ENCODE measurements at regions not wholly inside any gene's neighbourhood (a gene's known extent, or its start where the extent isn't known, plus 50 kb on each side); places are given as distances from the start of the nearest gene placed in this dataset.
"Not testable (repeated sequence)": the region's sequence is repeated elsewhere in the genome, so short reads cannot be mapped to it uniquely, and the experiment has no call there.

DNA sequence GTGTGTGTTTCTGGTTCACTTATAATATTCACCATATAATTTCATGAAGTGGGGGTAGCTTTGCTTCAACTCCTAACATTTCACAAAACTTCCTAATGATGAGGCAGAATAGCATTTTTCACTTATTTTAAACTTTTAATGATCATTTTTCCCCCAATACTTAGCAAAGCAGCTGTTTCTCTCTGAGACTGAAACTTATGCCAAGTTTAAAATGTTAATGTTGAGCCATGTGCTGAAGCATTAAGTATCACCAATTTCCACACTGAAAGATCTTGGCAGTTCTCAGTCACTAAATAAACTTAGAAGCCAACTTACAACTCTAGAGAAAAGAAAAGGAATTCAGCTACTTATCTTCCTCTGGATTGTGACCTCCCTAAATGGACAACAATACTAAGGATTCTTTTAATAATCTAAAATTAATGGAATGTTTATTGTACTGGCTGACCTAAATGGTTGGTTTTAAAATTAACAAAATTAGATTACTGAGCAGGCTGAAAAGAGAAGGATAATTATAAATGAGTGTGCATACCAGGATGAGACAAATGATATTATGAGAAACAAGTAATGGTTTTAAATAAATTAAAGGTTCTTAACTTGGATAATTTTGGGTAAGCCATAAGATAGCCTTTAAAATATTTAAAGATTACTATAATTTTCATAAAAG is 1429.4 kb upstream of the ADGRL3 start:
- Histone ChIP-seq H3K4me1 (ENCODE audit: control insufficient read depth, insufficient read depth, low read length, poor library complexity, severe bottlenecking) (no peaks in the 10 kb centered on the region), H3K9me3 (ENCODE audit: control insufficient read depth, low read length) (no peaks in the 10 kb centered on the region), H3K36me3 (ENCODE audit: control insufficient read depth, insufficient read depth, low read length) (no peaks in the 10 kb centered on the region)

GRCh38 chr4:59772641-59773139 is 1427.4 kb upstream of the ADGRL3 start:
- Histone ChIP-seq H3K9me3 (ENCODE audit: control insufficient read depth, low read length) (no peaks in the 10 kb centered on the region), H3K27ac (ENCODE audit: low read depth, low read length, severe bottlenecking) (no peak overlapping the region), H3K36me3 (ENCODE audit: control insufficient read depth, insufficient read depth, low read length) (no peaks in the 10 kb centered on the region), H3K4me1 (ENCODE audit: control insufficient read depth, insufficient read depth, low read length, poor library complexity, severe bottlenecking) (no peaks in the 10 kb centered on the region), H3K4me3 (ENCODE audit: extremely low read depth, insufficient read depth, low read length, poor library complexity, severe bottlenecking) (no peak overlapping the region)
- WGBS, 2 experiments (ENCODE audit: insufficient coverage in 2 of 2) = 75% methylated on average over 1 of the region's 1 CpG; no CpG with 5 or more reads in 1 of the 2 experiments

More for the DNA sequence above, 1429.4 kb upstream of the ADGRL3 start:
- no peak overlapping the region for H3K4me3 ChIP-seq (ENCODE audit: extremely low read depth, insufficient read depth, low read length, poor library complexity, severe bottlenecking)
- H3K27ac ChIP-seq (ENCODE audit: low read depth, low read length, severe bottlenecking) = no peak overlapping the region

GRCh38 chr4:59780271-59780670 is 1419.9 kb upstream of the ADGRL3 start:
- not testable (repeated sequence) for H3K9me3 ChIP-seq (ENCODE audit: control insufficient read depth, low read length); H3K4me1 ChIP-seq (ENCODE audit: control insufficient read depth, insufficient read depth, low read length, poor library complexity, severe bottlenecking); H3K27ac ChIP-seq (ENCODE audit: low read depth, low read length, severe bottlenecking); H3K4me3 ChIP-seq (ENCODE audit: extremely low read depth, insufficient read depth, low read length, poor library complexity, severe bottlenecking); H3K36me3 ChIP-seq (ENCODE audit: control insufficient read depth, insufficient read depth, low read length)
- WGBS, 2 experiments (ENCODE audit: insufficient coverage in 2 of 2) = 63 to 90% methylated on average over 2 of the region's 3 CpGs

DNA sequence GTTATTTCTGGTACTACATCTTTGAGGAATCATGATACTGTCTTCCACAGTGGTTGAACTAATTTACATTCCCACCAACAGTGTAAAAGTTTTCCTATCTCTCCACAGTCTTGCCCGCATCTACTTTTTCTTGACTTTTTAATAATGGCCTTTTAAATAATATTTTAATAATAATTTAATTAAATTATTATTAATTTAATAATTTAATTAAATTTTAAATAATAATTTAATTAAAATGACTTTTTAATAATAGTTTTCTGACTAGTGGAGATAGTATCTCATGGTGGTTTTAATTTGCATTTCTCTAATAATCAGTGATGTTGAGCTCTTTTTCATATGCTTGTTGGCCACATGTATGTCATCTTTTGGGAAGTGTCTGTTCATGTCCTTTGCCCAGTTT is 1395.0 kb upstream of the ADGRL3 start:
- Histone ChIP-seq H3K4me1 (ENCODE audit: control insufficient read depth, insufficient read depth, low read length, poor library complexity, severe bottlenecking) (no peaks in the 10 kb centered on the region), H3K36me3 (ENCODE audit: control insufficient read depth, insufficient read depth, low read length) (no peaks in the 10 kb centered on the region), H3K9me3 (ENCODE audit: control insufficient read depth, low read length) (no peaks in the 10 kb centered on the region), H3K4me3 (ENCODE audit: extremely low read depth, insufficient read depth, low read length, poor library complexity, severe bottlenecking) (no peak overlapping the region), H3K27ac (ENCODE audit: low read depth, low read length, severe bottlenecking) (no peak overlapping the region)
- no CpG with 5 or more reads among the region's 1 CpG for WGBS, 2 experiments (ENCODE audit: insufficient coverage in 2 of 2)

- WGBS, 2 experiments (ENCODE audit: insufficient coverage in 2 of 2) = 88 to 96% methylated on average over 3 of the region's 4 CpGs
- Histone ChIP-seq H3K9me3 (ENCODE audit: control insufficient read depth, low read length) (no peaks in the 10 kb centered on the region), H3K36me3 (ENCODE audit: control insufficient read depth, insufficient read depth, low read length) (no peaks in the 10 kb centered on the region), H3K27ac (ENCODE audit: low read depth, low read length, severe bottlenecking) (no peak overlapping the region), H3K4me3 (ENCODE audit: extremely low read depth, insufficient read depth, low read length, poor library complexity, severe bottlenecking) (no peak overlapping the region), H3K4me1 (ENCODE audit: control insufficient read depth, insufficient read depth, low read length, poor library complexity, severe bottlenecking) (no peaks in the 10 kb centered on the region)
These were observed 1385.6 kb upstream of the ADGRL3 start for GRCh38 chr4:59814402-59815010.

- Histone ChIP-seq H3K4me1 (ENCODE audit: control insufficient read depth, insufficient read depth, low read length, poor library complexity, severe bottlenecking) (no peaks in the 10 kb centered on the region), H3K4me3 (ENCODE audit: extremely low read depth, insufficient read depth, low read length, poor library complexity, severe bottlenecking) (no peak overlapping the region), H3K9me3 (ENCODE audit: control insufficient read depth, low read length) (no peaks in the 10 kb centered on the region), H3K27ac (ENCODE audit: low read depth, low read length, severe bottlenecking) (no peak overlapping the region), H3K36me3 (ENCODE audit: control insufficient read depth, insufficient read depth, low read length) (no peaks in the 10 kb centered on the region)
- 100% methylated on average over 3 of the region's 7 CpGs; no CpG with 5 or more reads in 1 of the 2 experiments for WGBS, 2 experiments (ENCODE audit: insufficient coverage in 2 of 2)
These were observed 1381.5 kb upstream of the ADGRL3 start for GRCh38 chr4:59818656-59819055.

- Histone ChIP-seq H3K27ac (ENCODE audit: low read depth, low read length, severe bottlenecking) (no peak overlapping the region), H3K4me1 (ENCODE audit: control insufficient read depth, insufficient read depth, low read length, poor library complexity, severe bottlenecking) (no peaks in the 10 kb centered on the region), H3K4me3 (ENCODE audit: extremely low read depth, insufficient read depth, low read length, poor library complexity, severe bottlenecking) (no peak overlapping the region), H3K9me3 (ENCODE audit: control insufficient read depth, low read length) (no peaks in the 10 kb centered on the region), H3K36me3 (ENCODE audit: control insufficient read depth, insufficient read depth, low read length) (no peaks in the 10 kb centered on the region)
- 100% methylated on average over 1 of the region's 2 CpGs; no CpG with 5 or more reads in 1 of the 2 experiments for WGBS, 2 experiments (ENCODE audit: insufficient coverage in 2 of 2)
These were observed 1376.8 kb upstream of the ADGRL3 start for GRCh38 chr4:59823311-59823710.

DNA sequence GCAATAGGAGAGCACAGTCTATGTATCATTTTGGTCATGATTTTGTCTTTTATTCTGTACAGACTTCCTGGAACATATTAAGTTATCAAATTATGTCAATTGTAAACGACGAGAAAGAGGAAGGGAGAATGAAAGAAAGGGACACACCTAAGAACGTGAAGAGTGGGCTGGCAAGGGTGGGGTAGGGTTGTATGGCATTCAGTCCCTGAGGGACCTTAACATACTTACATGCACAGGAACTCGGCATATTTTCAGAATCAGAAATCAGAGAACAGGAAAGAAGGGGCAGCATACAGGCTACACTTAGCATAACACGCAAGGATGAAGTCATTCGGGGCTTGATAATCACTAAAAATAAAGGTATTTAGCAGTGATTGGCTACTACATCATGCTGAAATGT is 1375.0 kb upstream of the ADGRL3 start:
- no peaks in the 10 kb centered on the region for H3K36me3 ChIP-seq (ENCODE audit: control insufficient read depth, insufficient read depth, low read length)
- no peaks in the 10 kb centered on the region for H3K4me1 ChIP-seq (ENCODE audit: control insufficient read depth, insufficient read depth, low read length, poor library complexity, severe bottlenecking)
- H3K4me3 ChIP-seq (ENCODE audit: extremely low read depth, insufficient read depth, low read length, poor library complexity, severe bottlenecking) = no peak overlapping the region
- whole genome bisulfite sequencing, 2 experiments (ENCODE audit: insufficient coverage in 2 of 2) = 96% methylated on average over 3 of the region's 6 CpGs; no CpG with 5 or more reads in 1 of the 2 experiments
- no peaks in the 10 kb centered on the region for H3K9me3 ChIP-seq (ENCODE audit: control insufficient read depth, low read length)
- no peak overlapping the region for H3K27ac ChIP-seq (ENCODE audit: low read depth, low read length, severe bottlenecking)

DNA sequence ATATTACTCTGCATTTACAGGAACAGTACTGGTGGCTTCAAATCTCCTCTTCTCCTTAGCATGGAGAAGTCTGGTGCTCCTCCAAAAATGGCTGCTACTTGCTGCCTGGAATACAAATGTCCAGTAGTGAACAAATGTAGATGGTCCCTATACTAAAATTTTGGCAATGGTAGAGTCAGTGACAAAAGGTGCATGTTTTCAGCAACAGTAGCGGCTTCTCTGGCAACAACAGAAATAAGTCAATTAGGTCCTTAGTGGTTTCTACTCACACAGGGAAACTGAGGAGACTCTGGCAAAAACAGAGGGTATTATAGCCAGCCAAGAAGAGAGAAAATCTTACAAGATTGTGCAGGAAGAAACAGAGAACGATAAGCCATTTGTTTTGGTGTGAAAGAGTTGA is 1368.4 kb upstream of the ADGRL3 start:
- WGBS, 2 experiments (ENCODE audit: insufficient coverage in 2 of 2) = 75 to 83% methylated on average over 1 to 2 of the region's 2 CpGs
- Histone ChIP-seq H3K27ac (ENCODE audit: low read depth, low read length, severe bottlenecking) (no peak overlapping the region), H3K4me3 (ENCODE audit: extremely low read depth, insufficient read depth, low read length, poor library complexity, severe bottlenecking) (no peak overlapping the region), H3K36me3 (ENCODE audit: control insufficient read depth, insufficient read depth, low read length) (no peaks in the 10 kb centered on the region), H3K4me1 (ENCODE audit: control insufficient read depth, insufficient read depth, low read length, poor library complexity, severe bottlenecking) (no peaks in the 10 kb centered on the region), H3K9me3 (ENCODE audit: control insufficient read depth, low read length) (no peaks in the 10 kb centered on the region)

DNA sequence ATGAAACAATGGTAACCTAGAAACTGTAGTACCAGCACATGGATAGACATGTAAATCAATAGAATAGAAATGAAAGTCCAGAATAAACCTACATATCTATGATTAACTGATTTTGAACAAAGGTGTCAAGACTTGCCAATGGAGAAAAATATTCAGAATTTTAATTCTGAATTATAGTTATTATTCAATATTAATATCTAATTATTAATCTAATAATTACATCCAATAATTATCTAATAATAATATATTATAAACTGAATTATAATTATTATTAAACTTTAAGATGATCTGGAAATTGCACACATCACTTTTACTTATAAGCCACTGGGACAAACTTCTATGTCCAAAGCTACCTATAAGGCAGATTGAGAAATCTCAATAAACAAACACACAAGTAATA is 1365.2 kb upstream of the ADGRL3 start:
- Histone ChIP-seq H3K27ac (ENCODE audit: low read depth, low read length, severe bottlenecking) (no peak overlapping the region), H3K4me3 (ENCODE audit: extremely low read depth, insufficient read depth, low read length, poor library complexity, severe bottlenecking) (no peak overlapping the region), H3K9me3 (ENCODE audit: control insufficient read depth, low read length) (no peaks in the 10 kb centered on the region), H3K4me1 (ENCODE audit: control insufficient read depth, insufficient read depth, low read length, poor library complexity, severe bottlenecking) (no peaks in the 10 kb centered on the region), H3K36me3 (ENCODE audit: control insufficient read depth, insufficient read depth, low read length) (no peaks in the 10 kb centered on the region)

DNA sequence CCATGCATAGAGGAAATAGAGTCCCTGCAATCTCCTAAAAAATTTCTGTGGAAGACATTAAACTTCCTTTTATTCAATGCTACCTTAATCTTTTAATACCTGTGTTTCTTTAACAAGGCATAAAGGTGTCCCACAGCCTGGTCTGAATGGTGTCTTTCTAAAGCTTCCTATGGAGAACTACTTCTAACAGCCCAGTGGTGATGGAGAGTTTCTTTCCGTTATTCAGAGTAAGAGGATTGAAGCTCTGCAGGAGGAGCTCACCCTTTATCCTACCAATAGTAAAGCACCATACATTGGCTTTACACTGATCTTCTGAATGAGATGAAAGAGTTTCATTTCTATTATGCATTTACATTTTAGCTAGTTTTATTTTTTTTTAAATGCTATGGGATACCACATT is 1362.4 kb upstream of the ADGRL3 start:
- WGBS, 2 experiments (ENCODE audit: insufficient coverage in 2 of 2) = no CpG with 5 or more reads among the region's 1 CpG
- Histone ChIP-seq H3K9me3 (ENCODE audit: control insufficient read depth, low read length) (no peaks in the 10 kb centered on the region), H3K36me3 (ENCODE audit: control insufficient read depth, insufficient read depth, low read length) (no peaks in the 10 kb centered on the region), H3K27ac (ENCODE audit: low read depth, low read length, severe bottlenecking) (no peak overlapping the region), H3K4me1 (ENCODE audit: control insufficient read depth, insufficient read depth, low read length, poor library complexity, severe bottlenecking) (no peaks in the 10 kb centered on the region), H3K4me3 (ENCODE audit: extremely low read depth, insufficient read depth, low read length, poor library complexity, severe bottlenecking) (no peak overlapping the region)

Data from mesodermal cell (in vitro differentiated cells).